ENCODE measurements at regions not wholly inside any gene's neighbourhood (a gene's known extent, or its start where the extent isn't known, plus 50 kb on each side); places are given as distances from the start of the nearest gene placed in this dataset.

GRCh38 chr4:111231281-111231680 lies 608.4 kb upstream of the PITX2 start:
- TF ChIP-seq POLR2AphosphoS5 (IDR thresholded peaks at IDR 0.05; ENCODE audit: low read depth, low read length): no peak
- TF ChIP-seq POLR2A (IDR thresholded peaks at IDR 0.05; ENCODE audit: low read depth, low read length): no peak
- no peak for TF ChIP-seq PAX5 (IDR thresholded peaks at IDR 0.05; ENCODE audit: insufficient read depth, low read length, severe bottlenecking)
- no peak for TF ChIP-seq TAF1 (IDR thresholded peaks at IDR 0.05; ENCODE audit: low read depth, low read length)
- no peak for TF ChIP-seq SPI1 (IDR thresholded peaks at IDR 0.05; ENCODE audit: low read depth, low read length)
